ENCODE measurements at regions not wholly inside any gene's neighbourhood (a gene's known extent, or its start where the extent isn't known, plus 50 kb on each side); places are given as distances from the start of the nearest gene placed in this dataset.

- H3K27ac ChIP-seq (ENCODE audit: insufficient read length, low read depth, low read length): no peak overlapping the region
- Mint-ChIP-seq H3K9me3 (0 out of 5 replicates have a peak, but pooled peaks cover 0 to 2% of the 10 kb centered on the region in 2 experiments), H3K27ac (peak overlapping the region in 2 of 3 experiments; percentile 89 to 97; a peak in 3 of 7 replicates), H3K27me3 (ENCODE audit: low read depth) (no peaks in the 10 kb centered on the region), H3K4me1 (peaks cover 21 to 22% of the 10 kb centered on the region in 2 experiments), H3K4me3 (no peak overlapping the region), H3K36me3 (ENCODE audit: insufficient read depth in 1 of 3, low read depth in 3 of 3) (peaks cover 0 to 4% (median 4%) of the 10 kb centered on the region in 3 experiments; a peak in 2 of 7 replicates)
- no peak overlapping the region for H3K4me2 ChIP-seq (ENCODE audit: insufficient read depth, insufficient read length, low read length)
- H3T11ph ChIP-seq (ENCODE audit: low read length): no peak overlapping the region
- peak; percentile 48 for DNase-seq
- H3K56ac ChIP-seq (ENCODE audit: insufficient read length, low read depth, low read length): no peak overlapping the region
- no peaks in the 10 kb centered on the region for H4K20me1 ChIP-seq (ENCODE audit: control insufficient read depth, insufficient read depth, insufficient read length)
- no peaks in the 10 kb centered on the region for H3K9me3 ChIP-seq (ENCODE audit: control insufficient read depth, low read depth, low read length)
- no peak overlapping the region for H3K18ac ChIP-seq (ENCODE audit: insufficient read length, low read depth, low read length)
- H2BK20ac ChIP-seq (ENCODE audit: low read depth, low read length, poor library complexity, severe bottlenecking): no peak overlapping the region
- no peaks in the 10 kb centered on the region for H3K27me3 ChIP-seq (ENCODE audit: insufficient read depth, low read length)
- no peak overlapping the region for H2BK12ac ChIP-seq (ENCODE audit: insufficient read length, low read depth, low read length)
- no peak overlapping the region for H3K14ac ChIP-seq (ENCODE audit: insufficient read depth, low read length)
- no peak overlapping the region for H4K8ac ChIP-seq (replicated peaks; ENCODE audit: insufficient read length, low read depth, low read length)
- H3K23ac ChIP-seq (ENCODE audit: insufficient read length, low read depth, low read length): no peak overlapping the region
- no peak for TF ChIP-seq CTCF (conservative IDR thresholded peaks at IDR 0.05)
- H3K9ac ChIP-seq (ENCODE audit: extremely low read depth, insufficient read length, low read length): no peak overlapping the region
- H2BK15ac ChIP-seq (ENCODE audit: low read depth, low read length): no peak overlapping the region
- H3K79me2 ChIP-seq (ENCODE audit: insufficient read depth, low read length): no peaks in the 10 kb centered on the region
- H2BK5ac ChIP-seq (ENCODE audit: insufficient read length, low read length): no peak overlapping the region
- H2AFZ ChIP-seq (ENCODE audit: low read length): no peak overlapping the region
- no peak overlapping the region for H4K5ac ChIP-seq (ENCODE audit: insufficient read length, low read depth, low read length)
- H3K4me1 ChIP-seq (ENCODE audit: insufficient read depth, low read length): peaks cover 3% of the 10 kb centered on the region
- H3K4ac ChIP-seq (ENCODE audit: low read depth, low read length): no peak overlapping the region
- no peak overlapping the region for H4K91ac ChIP-seq (ENCODE audit: insufficient read length, low read depth, low read length)
- H2BK120ac ChIP-seq (ENCODE audit: low read depth, low read length, poor library complexity, severe bottlenecking): no peak overlapping the region
- H3K79me1 ChIP-seq (ENCODE audit: insufficient read depth, low read depth, low read length, poor library complexity, severe bottlenecking): no peaks in the 10 kb centered on the region
- no CpG with 5 or more reads among the region's 3 CpGs for WGBS (ENCODE audit: extremely low coverage, insufficient read length, low lambda C conversion rate)
- H2AK5ac ChIP-seq (ENCODE audit: insufficient read length, low read length): no peak overlapping the region
- H3K23me2 ChIP-seq (ENCODE audit: insufficient read length, low read depth, low read length, poor library complexity, severe bottlenecking): no peaks in the 10 kb centered on the region
Measured at GRCh38 chr2:150410809-150411208, 76.7 kb downstream of the RND3 start.
